Right lobe of liver (tissue), 6 donors: ENCODE measurements at regions not wholly inside any gene's neighbourhood (a gene's known extent, or its start where the extent isn't known, plus 50 kb on each side); places are given as distances from the start of the nearest gene placed in this dataset.

Source experiments
- ATAC-seq, 4 donors: fragments of 200-7000 bp; cut with Tn5 transposase; one replicate each; pipeline ENCODE4 v1.9.1; 2020; ENCODE audit warnings: mild to moderate bottlenecking in 4 of 4, moderate library complexity in 4 of 4
- DNase-seq, 3 donors: peaks; one replicate each; pipeline ENCODE4 v3.0.0-alpha.2; 2020
- H3K27ac ChIP-seq, 3 donors: fragments of 200-600 bp; one replicate each; pipeline ENCODE4 v1.8.0; 2022
- H3K27me3 ChIP-seq, 2 donors: fragments of 200-600 bp; one replicate each; pipeline ENCODE4 v1.8.0; 2022
- H3K36me3 ChIP-seq, 4 donors: fragments of 200-600 bp; sonication (generic) in 1 of 4; one replicate each; pipeline versions ENCODE4 v1.5.1 to v1.8.0; 2017 to 2022; ENCODE audit warnings: control low read depth in 1 of 4
- H3K4me1 ChIP-seq, 4 donors: fragments of 200-600 bp; sonication (generic) in 1 of 4; one replicate each; pipeline versions ENCODE4 v1.5.1 to v1.8.0; 2017 to 2022; ENCODE audit warnings: control low read depth in 1 of 4
- H3K4me3 ChIP-seq, 3 donors: fragments of 200-600 bp; one replicate each; pipeline ENCODE4 v1.8.0; 2022
- H3K9me3 ChIP-seq, 4 donors: fragments of 200-600 bp; sonication (generic) in 1 of 4; one replicate each; pipeline versions ENCODE4 v1.5.1 to v1.8.0; 2017 to 2022; ENCODE audit warnings: control low read depth in 1 of 4
- POLR2A ChIP-seq: fragments of 450-650 bp; IDR thresholded peaks from one replicate; pipeline ENCODE4 v1.6.1; 2017; ENCODE audit warnings: antibody characterized with exemption, mild to moderate bottlenecking
- WGBS: methylation state at CpG from one replicate; pipeline ENCODE4 v1.1.6; 2018; ENCODE audit warnings: low coverage, low lambda C conversion rate; ENCODE audit not compliant: insufficient coverage; ENCODE audit errors: missing lambda C conversion rate; 5-methylcytosine and 5-hydroxymethylcytosine counted together
- intact Hi-C, 2 donors: fragments of 100-400 bp; cut with DNase I; formaldehyde crosslinking; loops; one replicate each; pipeline versions ENCODE4 v1.11.2 to v1.14.1; 2022
- TF ChIP-seq, protein P1 (sequence below), 4 donors: fragments of 200-600 bp in 3 of 4; fragments of 450-650 bp in 1 of 4; IDR thresholded peaks; one replicate each; pipeline versions ENCODE4 v1.5.1 to v1.8.0; 2016 to 2022; ENCODE audit warnings: antibody characterized with exemption in 4 of 4, mild to moderate bottlenecking in 2 of 4
- donor health status: DM: no; HTN: yes; CAD: no.
- donor health status: DM: no; HTN: no; CAD: no.
- donor health status: DM: no; HTN: no; CAD: no.
- donor health status: DM: no; HTN: yes; CAD: no.
- donor health status: DM: no; HTN: yes; CAD: no.

DNA sequence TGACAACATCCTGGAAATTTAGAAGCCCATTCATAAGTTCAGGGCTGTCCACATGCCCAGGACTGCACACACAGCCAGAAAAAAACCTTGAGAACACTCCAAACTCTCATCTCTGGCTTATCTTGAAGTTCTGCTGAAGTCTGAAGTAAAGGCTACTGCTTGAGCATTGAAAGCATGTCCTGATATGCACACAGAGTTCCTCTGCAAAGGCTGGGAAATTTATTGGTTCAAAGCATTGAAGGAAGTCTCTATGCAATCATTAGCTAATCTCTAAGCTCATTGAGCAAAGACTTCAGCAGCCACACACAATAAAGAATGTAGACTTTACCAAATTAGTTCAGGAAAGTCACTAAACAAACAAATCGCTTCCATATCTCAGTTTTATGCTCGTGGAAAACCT is 162.0 kb upstream of the STT3B start:
- ATAC-seq = no peak
- H3K4me1 ChIP-seq = peaks cover 0 to 9% (median 0%) of the 10 kb centered on the region in 4 donors
- no peaks in the 10 kb centered on the region for H3K9me3 ChIP-seq
- 41% methylated on average over 2 of the region's 2 CpGs for WGBS
- intact Hi-C loops = no loop called here
- DNase-seq = no peak
- H3K36me3 ChIP-seq = no peaks in the 10 kb centered on the region
- no peaks in the 10 kb centered on the region for H3K27me3 ChIP-seq
- TF ChIP-seq, protein P1, sequence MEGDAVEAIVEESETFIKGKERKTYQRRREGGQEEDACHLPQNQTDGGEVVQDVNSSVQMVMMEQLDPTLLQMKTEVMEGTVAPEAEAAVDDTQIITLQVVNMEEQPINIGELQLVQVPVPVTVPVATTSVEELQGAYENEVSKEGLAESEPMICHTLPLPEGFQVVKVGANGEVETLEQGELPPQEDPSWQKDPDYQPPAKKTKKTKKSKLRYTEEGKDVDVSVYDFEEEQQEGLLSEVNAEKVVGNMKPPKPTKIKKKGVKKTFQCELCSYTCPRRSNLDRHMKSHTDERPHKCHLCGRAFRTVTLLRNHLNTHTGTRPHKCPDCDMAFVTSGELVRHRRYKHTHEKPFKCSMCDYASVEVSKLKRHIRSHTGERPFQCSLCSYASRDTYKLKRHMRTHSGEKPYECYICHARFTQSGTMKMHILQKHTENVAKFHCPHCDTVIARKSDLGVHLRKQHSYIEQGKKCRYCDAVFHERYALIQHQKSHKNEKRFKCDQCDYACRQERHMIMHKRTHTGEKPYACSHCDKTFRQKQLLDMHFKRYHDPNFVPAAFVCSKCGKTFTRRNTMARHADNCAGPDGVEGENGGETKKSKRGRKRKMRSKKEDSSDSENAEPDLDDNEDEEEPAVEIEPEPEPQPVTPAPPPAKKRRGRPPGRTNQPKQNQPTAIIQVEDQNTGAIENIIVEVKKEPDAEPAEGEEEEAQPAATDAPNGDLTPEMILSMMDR (IDR thresholded peaks at IDR 0.05) = no peak
- TF ChIP-seq POLR2A = no peak
- no peak overlapping the region for H3K27ac ChIP-seq
- H3K4me3 ChIP-seq = no peak overlapping the region

GRCh38 chr3:31371484-31372177 is 161.1 kb upstream of the STT3B start:
- WGBS = 83% methylated on average over 4 of the region's 4 CpGs
- Histone ChIP-seq H3K4me1 (peaks cover 0 to 9% (median 0%) of the 10 kb centered on the region in 4 donors), H3K36me3 (no peaks in the 10 kb centered on the region), H3K9me3 (no peaks in the 10 kb centered on the region), H3K27me3 (no peaks in the 10 kb centered on the region), H3K27ac (no peak overlapping the region), H3K4me3 (no peak overlapping the region)
- intact Hi-C loops = no loop called here
- ATAC-seq (no peak), DNase-seq (no peak)
- TF ChIP-seq, protein P1 (IDR thresholded peaks at IDR 0.05) = no peak
- TF ChIP-seq POLR2A = no peak

GRCh38 chr3:31373681-31374080 is 159.0 kb upstream of the STT3B start:
- no peak for DNase-seq
- H3K4me1 ChIP-seq = peaks cover 0 to 9% (median 0%) of the 10 kb centered on the region in 4 donors
- ATAC-seq = no peak
- no peaks in the 10 kb centered on the region for H3K36me3 ChIP-seq
- no peaks in the 10 kb centered on the region for H3K27me3 ChIP-seq
- no peaks in the 10 kb centered on the region for H3K9me3 ChIP-seq
- 88% methylated on average over 3 of the region's 3 CpGs for WGBS
- intact Hi-C loops = no loop called here
- no peak overlapping the region for H3K4me3 ChIP-seq
- TF ChIP-seq, protein P1 (IDR thresholded peaks at IDR 0.05) = no peak
- no peak for TF ChIP-seq POLR2A
- no peak overlapping the region for H3K27ac ChIP-seq

GRCh38 chr3:31377045-31377642 is 155.6 kb upstream of the STT3B start:
- ATAC-seq (no peak), DNase-seq (no peak)
- H3K4me1 ChIP-seq = no peaks in the 10 kb centered on the region
- H3K4me3 ChIP-seq = no peak overlapping the region
- intact Hi-C loops = no loop called here
- H3K9me3 ChIP-seq = no peaks in the 10 kb centered on the region
- no peak for TF ChIP-seq POLR2A
- TF ChIP-seq, protein P1 (IDR thresholded peaks at IDR 0.05) = no peak
- H3K27me3 ChIP-seq = no peaks in the 10 kb centered on the region
- 59% methylated on average over 5 of the region's 5 CpGs for WGBS
- no peaks in the 10 kb centered on the region for H3K36me3 ChIP-seq
- H3K27ac ChIP-seq = no peak overlapping the region
